Stimulated activated CD4-positive, alpha-beta T cell treated with anti-CD3 and anti-CD28 coated beads, TNF-alpha, amount 100 ng/mL, for 24 hours (primary cell): ENCODE measurements at regions not wholly inside any gene's neighbourhood (a gene's known extent, or its start where the extent isn't known, plus 50 kb on each side); places are given as distances from the start of the nearest gene placed in this dataset.

ENCODE experiments used
- DNase-seq, 3 experiments: peaks; one replicate each; pipeline ENCODE4 v3.0.0-alpha.2; 2020; ENCODE audit warnings: low read depth in 3 of 3

DNA sequence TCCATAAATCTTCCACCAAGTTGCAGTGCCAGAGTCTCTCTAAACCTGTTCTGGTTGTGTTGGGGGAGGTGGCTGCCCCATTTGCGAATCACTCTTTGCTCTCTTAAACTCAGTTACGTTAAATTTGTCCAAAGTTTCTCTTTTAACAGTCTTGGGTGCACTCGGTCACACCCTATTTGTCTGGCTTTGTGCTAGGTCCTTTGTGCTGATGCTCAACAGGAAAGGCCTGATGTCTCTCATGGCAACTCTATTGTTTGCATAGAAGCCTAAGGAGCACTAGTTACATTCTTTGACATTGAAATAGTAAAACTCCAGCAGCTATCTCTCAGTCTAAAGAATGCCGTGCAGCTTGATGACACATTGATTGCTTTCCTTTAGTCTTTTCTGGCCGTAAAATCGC lies 105.1 kb downstream of the TRMT11 start:
- DNase-seq = no peak

DNA sequence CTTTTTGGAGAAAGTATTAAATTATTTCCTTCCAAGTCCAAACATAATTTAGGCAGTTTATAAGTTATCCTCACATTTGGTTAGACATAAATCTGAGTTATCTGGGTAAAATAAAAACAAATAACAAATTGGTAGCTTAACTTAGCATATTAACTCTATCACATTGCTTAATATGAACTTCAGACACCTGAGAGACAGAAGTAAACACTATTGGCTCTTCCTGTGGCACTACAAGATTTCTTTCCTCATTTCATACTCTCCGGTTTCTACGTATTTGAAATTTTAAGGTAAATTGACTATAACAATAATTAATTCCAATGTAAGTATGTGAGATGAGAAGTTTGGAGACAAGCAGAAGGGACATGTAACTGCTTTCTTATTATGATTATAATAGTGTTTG lies 106.8 kb downstream of the TRMT11 start:
- no peak for DNase-seq

DNA sequence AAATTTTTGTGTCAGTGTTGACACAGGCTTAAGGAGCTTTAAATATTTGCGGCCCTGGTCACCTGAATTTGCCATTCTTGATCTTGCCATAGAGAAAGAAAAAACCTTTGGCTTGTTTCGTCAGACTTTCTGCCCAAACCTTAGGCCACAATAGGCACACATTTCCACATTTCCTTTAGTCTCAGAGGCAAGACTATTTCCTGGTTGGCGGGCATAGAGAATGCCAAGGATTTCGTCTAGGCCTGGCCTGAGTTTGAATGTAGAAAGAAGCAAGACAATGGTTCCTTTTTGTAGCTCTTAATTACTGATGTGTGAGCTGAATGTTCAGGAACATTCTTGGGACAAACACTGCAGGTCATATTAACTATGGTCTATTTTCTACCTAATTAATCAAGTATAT lies 108.1 kb downstream of the TRMT11 start:
- DNase-seq = no peak

DNA sequence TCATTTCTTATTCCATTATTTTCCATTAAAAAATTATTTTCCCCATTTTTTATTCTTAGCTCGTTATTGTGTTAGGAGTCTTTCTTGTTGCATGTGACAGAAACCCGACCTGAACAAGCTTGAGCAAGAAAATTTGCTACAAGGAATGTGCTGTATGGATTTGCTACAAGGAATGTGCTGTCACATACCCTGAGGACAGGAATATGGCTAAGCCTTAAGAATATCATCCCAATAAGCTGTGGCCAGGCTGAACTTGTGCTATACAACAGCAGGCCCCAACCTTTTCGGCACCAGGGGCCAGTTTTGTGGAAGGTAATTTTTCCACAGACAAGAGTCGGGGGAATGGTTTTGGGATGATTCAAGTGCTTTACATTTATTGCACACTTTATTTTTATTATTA lies 114.0 kb downstream of the TRMT11 start:
- no peak for DNase-seq

DNA sequence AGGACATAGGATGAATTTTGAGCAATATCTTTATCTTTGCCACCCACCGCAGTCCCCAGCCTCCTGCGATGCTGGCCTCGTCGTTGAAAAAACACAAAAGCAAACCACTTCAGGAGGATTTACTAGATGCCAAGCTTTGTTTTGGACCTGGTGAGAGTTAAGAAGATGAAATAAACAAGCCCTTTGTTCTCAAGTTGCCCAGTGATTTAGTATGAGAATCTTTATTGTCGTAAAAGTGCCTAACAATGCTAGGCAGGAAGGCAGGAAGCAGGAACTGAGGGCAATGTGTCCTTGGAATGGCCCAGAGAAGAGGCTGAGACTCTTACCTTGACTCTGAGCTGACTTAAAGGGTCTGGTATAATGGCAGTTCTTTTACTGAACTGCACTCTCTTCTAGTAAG lies 116.0 kb downstream of the TRMT11 start:
- DNase-seq = no peak

DNA sequence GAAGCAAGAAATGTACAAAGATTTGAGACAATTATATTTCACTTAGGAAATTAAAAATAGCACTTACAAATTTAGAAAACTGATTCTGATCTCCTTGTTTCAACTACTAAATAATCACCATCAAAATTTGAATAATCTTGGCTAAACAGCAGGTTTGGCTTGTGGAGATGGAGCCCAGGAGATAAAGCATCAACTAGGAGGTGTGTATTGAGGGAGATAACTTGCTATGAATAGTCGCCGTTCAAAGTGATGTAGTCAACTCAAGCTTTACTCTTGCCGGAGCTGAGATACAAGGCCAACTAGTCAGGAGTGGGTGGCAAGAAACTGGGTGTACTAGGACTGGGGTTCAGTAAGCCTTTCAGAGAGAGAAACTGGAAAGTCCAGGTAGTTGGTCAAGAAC lies 117.7 kb downstream of the TRMT11 start:
- DNase-seq = no peak

DNA sequence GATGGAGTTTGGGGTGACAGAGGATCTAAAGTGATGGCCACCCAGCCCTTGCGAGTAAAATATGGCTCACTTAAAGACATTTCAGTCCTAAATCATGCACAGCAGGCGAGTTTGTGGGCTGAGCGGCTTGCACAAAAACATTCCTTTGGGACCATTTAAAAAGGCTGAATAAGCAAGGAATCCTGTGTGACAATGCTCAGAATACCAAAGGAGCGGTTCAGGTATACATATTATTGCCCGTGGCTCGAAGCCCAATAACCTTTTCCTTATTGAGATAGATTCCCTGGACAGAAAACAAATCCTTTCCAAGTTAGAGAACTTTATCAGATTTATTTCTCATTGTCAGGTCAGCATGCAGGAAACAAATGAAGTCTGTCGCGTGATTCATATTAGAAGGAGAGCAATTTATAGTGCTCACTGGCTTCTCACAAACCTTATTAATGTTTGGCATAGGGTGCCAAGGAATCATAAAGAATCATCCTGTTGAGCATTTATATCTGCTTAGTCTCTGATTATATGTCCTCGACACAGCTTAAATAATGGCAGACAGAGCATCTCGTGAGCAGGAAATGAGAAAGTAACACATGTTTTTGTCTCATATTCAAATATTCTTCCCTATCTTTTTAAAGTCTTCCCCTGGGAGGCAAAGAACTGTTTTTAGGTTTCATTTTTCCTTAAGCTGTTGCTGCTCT lies 121.3 kb downstream of the TRMT11 start:
- DNase-seq = no peak

DNA sequence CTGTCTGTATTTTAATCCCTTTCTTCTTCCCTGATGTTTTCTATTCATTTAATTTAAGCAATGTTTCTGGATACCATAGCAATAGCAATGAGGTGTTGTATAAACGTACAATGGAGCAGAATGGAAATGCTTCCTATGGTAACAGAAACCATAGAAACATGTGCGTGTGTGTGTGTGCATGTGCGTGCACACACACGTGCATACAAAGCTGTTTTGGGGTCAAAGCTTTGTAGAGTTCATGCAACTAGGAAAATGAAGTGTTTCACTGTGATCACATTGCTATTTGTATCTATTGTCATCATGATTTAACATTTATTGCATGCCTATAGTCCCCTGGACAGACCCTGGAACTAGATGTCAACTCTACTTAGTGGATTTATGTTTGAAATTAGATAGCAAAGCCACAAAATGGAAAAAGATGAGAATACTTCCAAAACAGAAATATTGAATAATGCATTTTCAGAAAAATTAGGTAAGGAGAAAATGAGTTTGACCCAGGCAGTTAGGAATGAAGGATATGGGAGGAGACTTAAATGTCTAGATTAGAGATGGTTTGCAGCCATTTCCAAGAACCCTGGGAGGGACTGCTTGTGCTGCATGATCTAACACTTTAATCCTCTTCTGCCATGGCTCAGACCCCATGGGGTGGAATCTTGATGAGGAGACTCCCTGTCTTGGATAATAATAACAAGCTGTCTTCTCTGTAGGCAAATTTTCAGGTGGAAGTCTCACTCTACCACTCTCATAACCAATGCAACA lies 124.4 kb downstream of the TRMT11 start:
- no peak for DNase-seq

DNA sequence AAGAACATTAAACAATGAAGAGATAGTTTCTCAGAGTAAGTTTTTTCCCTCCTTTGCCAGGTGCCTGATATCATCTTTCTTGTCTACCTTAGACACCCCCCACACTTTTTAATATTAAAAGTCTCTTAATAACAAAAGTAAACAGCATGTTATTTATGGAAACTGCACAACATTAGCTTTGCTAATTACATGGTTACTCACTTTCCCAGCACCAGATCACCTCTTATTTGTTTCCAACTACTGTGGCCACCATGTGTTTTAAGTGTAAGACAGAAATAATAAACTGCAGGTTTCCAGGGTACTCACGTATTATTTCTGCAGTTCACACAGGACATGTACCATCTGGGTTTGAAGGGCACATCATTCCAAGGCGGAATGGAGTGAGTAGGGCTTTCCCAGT lies 125.0 kb downstream of the TRMT11 start:
- DNase-seq = no peak

DNA sequence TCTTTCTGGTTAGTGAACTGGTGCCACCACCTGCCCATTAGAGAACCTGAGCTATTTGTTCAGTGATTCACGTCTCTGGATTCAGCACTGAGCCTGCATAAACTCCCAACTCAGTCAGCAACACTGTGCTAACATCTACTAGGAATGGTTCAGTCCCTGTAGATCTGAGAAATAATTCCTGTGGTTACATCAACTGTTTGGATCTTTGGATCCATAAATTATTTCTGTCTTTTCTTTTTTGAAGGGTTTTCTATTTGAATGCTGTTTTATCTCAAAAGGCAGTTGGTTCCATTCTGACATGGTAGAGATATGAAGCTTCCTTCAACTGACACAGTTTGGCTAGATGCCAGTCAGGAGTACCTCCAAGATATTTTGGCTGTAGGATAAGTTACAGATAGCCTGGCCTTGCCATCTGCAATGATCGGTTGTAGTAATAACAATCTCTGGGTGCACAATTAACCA lies 125.9 kb downstream of the TRMT11 start:
- DNase-seq = no peak

DNA sequence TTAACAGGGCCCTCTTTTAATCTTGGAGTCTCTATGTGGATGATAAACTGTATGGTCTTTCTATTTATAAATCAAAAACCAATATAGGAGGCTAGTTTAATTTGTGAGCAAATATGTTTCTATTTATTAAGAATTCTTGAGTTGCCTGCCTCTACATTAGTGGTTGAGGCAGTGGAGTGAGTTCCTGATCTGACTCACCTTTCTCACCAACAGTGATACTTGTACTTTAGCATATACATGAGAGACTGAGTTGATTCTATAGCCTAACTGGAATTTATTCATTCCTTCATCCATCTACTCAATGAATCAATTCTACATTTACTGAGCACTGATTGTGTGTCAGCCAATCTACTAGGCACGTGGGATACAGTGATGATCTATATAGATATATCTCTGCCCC lies 126.9 kb downstream of the TRMT11 start:
- no peak for DNase-seq

DNA sequence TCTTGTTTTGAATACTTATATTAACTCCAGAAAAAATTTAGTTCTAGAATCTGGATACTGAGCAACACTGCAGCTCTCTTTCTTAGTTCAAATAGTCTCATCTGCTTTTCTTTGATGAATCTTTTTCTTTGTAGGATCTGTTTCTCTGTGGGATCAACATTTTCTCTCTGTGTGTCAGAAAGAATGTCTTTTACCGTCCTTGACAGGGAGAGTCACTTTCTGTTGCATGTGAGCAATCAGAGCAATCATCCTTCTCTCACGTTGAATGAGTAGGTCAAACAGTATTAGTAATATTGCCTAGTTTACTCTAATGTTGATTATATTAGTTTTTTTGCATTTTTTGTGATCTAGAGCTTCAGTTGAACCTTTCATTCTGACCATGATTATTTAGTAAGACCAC lies 130.9 kb downstream of the TRMT11 start:
- DNase-seq = no peak

DNA sequence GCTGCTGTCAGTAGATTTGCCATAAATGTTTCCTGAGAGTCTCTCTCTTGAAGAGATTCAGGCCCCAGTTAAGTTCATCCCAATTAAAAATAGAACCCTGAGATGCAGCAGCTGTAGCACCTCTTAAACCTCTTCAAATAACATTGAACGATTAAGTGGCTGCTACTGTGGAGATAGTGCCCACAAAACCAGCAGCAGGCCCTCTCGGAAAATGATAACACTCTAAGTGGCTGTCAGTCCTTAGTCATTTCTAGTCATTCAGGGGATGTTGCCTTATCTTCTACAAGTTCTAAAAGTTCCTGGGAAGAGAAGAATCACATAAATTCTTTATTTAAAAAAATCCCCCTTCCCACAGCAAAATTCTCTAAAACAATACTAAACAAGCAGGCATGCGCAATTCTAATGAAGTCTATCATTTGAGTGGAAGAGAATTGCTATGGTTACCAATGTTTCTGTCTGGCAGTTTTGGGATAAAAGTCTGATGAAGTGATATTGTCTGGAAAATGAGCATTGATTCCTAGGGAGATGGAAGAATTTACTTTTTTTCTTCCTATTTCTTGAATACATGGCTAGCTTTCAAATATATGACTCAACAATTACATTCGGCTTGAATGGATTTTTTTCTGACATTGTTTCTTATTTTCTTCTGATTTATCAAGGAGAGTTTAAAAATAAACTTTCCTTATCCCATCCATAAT lies 131.9 kb downstream of the TRMT11 start:
- no peak for DNase-seq

DNA sequence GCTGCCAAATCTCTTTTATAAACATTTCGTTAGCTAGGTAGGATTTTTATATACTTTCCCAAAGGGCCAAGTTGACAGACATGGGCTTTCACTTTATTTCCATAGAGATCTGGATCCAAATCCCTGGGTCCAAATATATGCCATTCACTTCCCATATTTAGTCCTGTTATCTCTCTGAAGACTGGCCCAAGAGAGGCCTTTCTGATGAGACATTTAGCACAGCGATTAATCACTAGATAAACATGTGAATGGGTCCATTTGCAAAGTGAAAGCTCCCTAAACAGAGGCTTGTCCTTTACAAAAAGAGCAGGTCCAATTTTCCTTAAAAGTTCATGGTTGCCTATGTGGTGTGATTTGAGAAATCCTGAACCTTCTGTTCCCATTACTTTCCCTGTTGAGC lies 132.6 kb downstream of the TRMT11 start:
- DNase-seq = no peak

DNA sequence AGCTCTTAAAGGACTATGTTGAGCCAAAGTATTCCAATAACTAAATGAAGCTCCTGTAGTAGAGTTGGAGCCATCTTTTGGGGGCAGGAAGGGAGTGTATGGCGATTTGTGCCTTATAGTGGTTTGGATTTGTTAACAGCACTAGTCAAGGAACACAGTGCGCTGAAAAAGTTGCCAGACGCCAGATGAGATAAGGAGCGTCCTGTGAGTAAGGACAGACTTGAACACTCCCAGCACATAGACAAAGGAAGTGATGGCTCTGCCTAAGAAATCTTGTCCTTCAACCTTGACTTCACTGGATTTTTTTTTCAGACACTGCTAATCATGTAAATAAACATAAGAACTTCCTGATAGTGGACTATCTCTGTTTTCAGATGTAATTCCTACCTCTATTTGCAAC lies 136.9 kb downstream of the TRMT11 start:
- DNase-seq = no peak

DNA sequence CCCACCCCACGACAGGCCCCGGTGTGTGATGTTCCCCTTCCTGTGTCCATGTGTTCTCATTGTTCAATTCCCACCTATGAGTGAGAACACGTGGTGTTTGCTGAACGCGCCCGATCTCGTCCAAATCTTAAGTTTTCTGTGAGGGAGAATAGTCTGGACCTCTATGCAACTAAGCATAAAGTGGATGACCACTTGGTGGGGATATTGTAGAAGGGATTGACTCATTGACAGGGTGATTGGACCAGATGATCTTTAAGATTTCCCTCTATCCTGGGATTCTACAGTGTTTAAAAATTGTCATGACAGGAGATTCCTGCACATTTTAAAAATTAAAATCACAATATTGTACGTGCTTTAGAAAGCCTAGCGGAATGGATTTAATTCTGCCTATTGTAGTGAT lies 141.3 kb downstream of the TRMT11 start:
- DNase-seq = no peak

DNA sequence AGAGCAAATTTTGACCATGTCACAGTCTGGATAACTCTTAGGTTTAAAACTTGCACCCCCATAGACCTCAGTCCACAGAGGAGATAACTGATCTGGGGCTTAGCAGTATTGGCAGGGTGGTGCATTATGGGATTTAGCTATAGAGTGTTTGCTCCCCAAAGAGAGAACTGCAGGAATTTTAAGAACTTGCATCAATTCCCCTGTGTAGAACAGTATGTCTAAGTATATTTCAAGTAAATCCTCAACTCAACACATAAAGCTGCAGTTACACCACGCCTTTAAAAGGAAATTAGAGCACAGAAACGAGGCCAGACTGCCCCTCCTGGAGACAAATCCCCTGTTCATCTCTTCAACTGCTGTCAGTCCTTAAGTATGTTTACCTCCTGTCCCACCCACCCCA lies 144.9 kb downstream of the TRMT11 start:
- no peak for DNase-seq

DNA sequence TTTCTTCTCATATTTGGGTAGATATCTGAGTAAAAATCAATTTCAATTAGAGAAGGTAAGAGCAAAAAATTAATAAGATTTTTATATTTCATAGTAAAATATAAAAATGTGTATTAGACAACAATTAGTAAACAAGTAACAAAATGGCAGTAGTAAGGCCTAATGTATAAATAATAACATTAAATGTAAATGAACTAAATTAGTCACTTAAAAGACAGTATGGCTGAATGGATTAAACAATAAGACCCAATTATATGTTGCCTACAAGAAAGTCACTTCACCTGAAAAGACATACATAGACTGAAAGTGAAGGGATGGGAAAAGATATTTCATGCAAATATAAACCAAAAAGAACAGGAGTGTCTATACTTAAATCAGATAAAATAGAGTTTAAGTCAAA lies 147.6 kb downstream of the TRMT11 start:
- no peak for DNase-seq

DNA sequence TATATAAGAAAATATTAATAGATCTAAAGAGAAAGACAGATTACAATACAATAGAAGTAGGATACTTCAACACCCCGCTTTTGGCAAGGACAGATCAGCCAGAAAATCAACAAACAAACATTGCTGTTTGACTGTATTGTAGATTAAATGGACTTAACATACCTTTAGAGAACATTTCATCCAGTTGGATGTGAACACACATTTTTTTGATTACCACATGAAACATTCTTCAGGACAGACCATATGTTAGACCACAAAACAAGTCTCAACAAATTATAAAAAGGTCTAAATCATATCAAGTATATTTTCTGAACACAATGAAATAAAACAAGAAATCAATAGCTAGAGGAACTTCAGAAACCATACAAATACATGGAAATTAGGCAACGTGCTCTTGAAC lies 148.2 kb downstream of the TRMT11 start:
- DNase-seq = no peak

DNA sequence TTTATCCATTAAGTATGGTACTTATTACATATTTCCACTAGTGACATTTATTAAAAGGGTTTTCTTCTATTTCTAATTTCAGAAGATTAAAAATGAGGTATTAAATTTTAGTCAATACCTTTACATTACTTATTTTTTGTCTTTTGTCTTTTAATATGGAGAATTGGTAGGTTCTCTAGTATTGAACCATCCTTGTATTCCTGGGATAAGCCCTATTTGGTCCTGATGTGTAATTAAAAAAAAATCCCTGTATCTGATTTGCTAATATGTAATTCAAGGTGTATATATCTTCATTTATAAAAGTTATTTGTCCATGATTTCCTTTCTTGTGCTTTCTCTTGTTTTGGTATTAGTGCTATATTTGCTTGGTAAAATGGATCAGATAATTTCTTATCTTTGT lies 153.7 kb downstream of the TRMT11 start:
- DNase-seq = no peak

DNA sequence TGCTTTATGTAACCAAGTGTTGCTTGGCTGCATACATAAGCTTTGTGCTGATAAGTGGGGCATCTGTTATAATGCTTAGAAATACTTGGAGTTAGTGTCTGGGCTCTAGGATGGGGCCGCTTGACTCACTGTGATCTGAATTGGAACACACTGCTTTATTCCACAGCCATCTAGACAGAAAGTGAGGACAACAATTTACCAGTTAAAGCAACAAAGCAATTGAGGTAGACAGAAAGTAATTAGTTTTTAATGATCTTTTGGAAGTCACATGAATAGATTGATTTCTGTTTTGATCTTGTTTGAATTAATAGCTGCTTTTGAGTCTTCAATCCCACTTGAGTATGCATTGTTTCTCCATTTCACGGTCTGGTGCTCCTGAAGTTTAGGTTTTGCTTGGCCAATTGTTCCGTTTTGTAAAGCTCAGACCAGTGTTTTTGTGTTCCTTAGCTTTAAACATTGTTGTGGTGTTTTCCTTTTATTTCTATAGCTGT lies 157.5 kb downstream of the TRMT11 start:
- no peak for DNase-seq

DNA sequence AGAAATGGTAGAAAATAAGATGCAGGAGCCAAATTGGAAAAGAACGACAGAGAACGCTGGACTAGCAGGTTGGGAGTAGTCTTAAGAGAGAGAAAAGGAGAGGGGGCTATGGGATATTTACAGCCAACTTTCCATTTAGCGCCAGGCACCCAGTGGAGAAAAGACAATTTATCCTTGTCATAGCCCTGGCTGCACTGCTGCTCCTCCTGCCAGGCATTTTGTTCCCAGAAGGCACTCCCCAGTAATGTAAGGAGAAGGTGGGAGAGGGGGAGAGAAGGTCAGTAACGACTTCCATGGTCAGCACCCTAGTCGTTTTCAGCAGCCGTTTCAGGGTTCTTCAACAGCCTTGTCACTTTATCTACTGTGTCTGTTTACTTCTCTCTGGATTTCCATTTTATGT lies 159.0 kb downstream of the TRMT11 start:
- DNase-seq = no peak

DNA sequence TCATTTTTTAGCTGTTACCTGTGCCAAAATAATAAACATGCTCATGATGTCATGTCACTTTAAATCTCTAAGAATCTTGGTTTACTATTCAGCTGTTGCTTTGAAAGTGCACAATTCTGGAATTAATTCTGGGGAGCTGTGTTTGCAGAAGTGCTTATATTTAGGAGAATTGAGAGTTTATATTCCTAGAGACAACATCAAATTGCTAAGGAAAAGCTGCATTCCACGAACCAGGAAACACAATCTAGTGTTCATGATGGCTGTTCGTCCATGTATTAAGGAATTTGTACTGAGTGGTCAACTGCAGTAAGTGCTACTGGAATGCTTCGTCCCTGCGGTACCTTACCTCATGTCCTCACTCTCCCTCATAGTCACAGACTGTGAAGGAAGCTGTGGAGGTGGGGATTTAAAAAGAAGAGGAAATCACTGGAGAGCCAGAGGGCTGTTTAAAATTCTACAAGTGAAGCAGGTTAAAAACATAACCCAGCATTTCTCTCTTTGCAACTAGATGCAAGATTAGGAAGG lies 161.0 kb downstream of the TRMT11 start:
- DNase-seq = no peak
